Left hindlimb (tissue), 1 donor: ENCODE measurements at regions not wholly inside any gene's neighbourhood (a gene's known extent, or its start where the extent isn't known, plus 50 kb on each side); places are given as distances from the start of the nearest gene placed in this dataset.

Source experiments
- DNase-seq: peaks from one replicate; pipeline ENCODE4 v3.0.0-alpha.2; 2018

GRCh38 chr6:132089173-132089572, 138.0 kb upstream of the CCN2 start:
- no peak for DNase-seq

GRCh38 chr6:132088150-132088549, 137.0 kb upstream of the CCN2 start:
- DNase-seq: no peak

GRCh38 chr6:132087391-132087790, 136.2 kb upstream of the CCN2 start:
- no peak for DNase-seq

GRCh38 chr6:132085731-132086130, 134.6 kb upstream of the CCN2 start:
- no peak for DNase-seq

- DNase-seq: no peak
Observed at GRCh38 chr6:132084811-132085509, 133.8 kb upstream of the CCN2 start.

- no peak for DNase-seq
Observed at GRCh38 chr6:132082421-132082820, 131.2 kb upstream of the CCN2 start.

- no peak for DNase-seq
Observed at GRCh38 chr6:132081338-132081737, 130.2 kb upstream of the CCN2 start.

- no peak for DNase-seq
Observed at GRCh38 chr6:132079286-132079685, 128.1 kb upstream of the CCN2 start.

- no peak for DNase-seq
Observed at GRCh38 chr6:132076452-132076851, 125.3 kb upstream of the CCN2 start.

- DNase-seq: no peak
Observed at GRCh38 chr6:132072831-132073230, 121.7 kb upstream of the CCN2 start.

GRCh38 chr6:132072271-132072670, 121.1 kb upstream of the CCN2 start:
- no peak for DNase-seq

GRCh38 chr6:132070356-132070755, 119.2 kb upstream of the CCN2 start:
- DNase-seq: no peak

GRCh38 chr6:132068766-132069165, 117.6 kb upstream of the CCN2 start:
- DNase-seq: no peak

- DNase-seq: no peak
Observed at GRCh38 chr6:132067286-132067685, 116.1 kb upstream of the CCN2 start.

GRCh38 chr6:132065556-132065955, 114.4 kb upstream of the CCN2 start:
- DNase-seq: no peak

- no peak for DNase-seq
Observed at GRCh38 chr6:132063738-132064137, 112.6 kb upstream of the CCN2 start.

- DNase-seq: no peak
Observed at GRCh38 chr6:132063204-132063603, 112.0 kb upstream of the CCN2 start.

- DNase-seq: no peak
Observed at GRCh38 chr6:132062626-132063025, 111.5 kb upstream of the CCN2 start.

- DNase-seq: no peak
Observed at GRCh38 chr6:132061381-132061780, 110.2 kb upstream of the CCN2 start.

- no peak for DNase-seq
Observed at GRCh38 chr6:132060591-132060990, 109.4 kb upstream of the CCN2 start.

- DNase-seq: peak; percentile 51
Observed at GRCh38 chr6:132058975-132059374, 107.8 kb upstream of the CCN2 start.

- DNase-seq: no peak
Observed at GRCh38 chr6:132054525-132054924, 103.4 kb upstream of the CCN2 start.

GRCh38 chr6:132053511-132053910, 102.3 kb upstream of the CCN2 start:
- no peak for DNase-seq

GRCh38 chr6:132052096-132052495, 100.9 kb upstream of the CCN2 start:
- DNase-seq: no peak

GRCh38 chr6:132045877-132046276, 94.7 kb upstream of the CCN2 start:
- no peak for DNase-seq
